Stimulated activated CD4-positive, alpha-beta T cell treated with anti-CD3 and anti-CD28 coated beads, Interleukin-2, amount 100 ng/mL, for 48 hours (primary cell): ENCODE measurements at regions not wholly inside any gene's neighbourhood (a gene's known extent, or its start where the extent isn't known, plus 50 kb on each side); places are given as distances from the start of the nearest gene placed in this dataset.

Source experiments
- DNase-seq, 2 donors: peaks; one replicate each; pipeline ENCODE4 v3.0.0-alpha.2; 2020

DNA sequence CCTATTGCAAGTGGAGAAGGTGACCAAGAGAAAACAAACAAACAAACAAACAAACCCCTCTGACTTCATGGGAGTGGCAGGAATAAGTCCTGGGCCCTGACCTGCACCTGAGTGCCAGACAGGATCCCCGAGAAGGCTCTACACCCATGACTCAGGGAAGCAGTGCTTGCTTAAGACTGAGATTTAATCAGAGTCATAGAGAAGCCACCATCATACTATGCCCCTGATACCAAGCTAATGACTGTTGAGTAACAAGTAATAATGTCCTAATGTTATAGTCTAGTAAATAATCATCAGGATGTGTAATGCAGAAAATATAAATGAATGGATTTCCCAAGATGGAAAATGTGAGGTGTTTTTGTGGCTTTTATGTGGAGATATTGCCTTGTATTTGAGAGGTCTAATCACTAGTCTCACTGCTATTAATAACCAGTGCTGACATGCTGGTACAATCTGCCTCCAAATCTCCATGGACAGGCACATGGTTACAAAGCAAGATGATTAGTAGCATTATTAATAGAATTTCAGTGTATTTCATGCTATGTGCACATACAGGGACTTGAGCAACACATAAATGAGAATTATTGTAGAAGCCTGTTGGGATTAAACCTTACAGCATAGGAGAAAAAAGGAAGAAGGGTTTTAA is 1290.9 kb downstream of the MRPL39 start:
- DNase-seq = no peak

DNA sequence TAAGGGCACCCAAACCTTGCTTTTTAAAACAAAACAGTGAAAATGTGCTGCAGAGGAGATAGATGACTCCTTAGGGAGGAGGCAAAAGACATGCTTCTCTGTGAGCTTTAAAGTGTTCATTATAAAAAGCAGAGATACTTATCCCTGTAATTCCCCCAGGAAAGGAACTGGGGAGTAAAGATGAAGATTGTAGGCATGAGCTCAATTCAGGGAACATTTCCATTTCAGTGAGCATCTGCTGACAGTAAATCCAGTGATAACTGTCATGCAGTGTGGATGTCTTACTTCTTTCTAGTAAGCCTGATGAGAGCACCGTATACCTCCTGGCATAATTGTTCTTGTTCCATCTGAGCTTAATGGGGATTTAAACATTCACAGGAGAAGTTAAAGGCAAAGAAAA is 1296.5 kb downstream of the MRPL39 start:
- DNase-seq = no peak

DNA sequence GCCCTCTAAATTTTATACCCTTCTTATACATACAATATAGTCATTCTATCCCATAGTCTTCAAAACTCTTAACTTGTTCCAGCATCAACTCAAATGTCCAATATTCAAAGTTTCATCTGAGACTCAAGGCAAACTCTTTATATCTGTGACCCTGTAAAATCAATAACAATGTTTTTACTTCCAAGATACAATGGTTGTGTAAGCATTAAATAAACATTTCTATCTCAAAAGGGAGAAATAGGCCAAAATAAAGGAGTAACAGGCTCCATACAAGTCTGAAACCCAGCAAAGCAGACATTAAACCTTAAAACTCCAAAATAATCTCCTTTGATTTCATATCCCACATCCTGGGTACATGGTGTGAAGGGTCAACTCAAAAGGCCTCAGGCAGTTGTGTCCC is 1299.1 kb downstream of the MRPL39 start:
- DNase-seq = no peak

DNA sequence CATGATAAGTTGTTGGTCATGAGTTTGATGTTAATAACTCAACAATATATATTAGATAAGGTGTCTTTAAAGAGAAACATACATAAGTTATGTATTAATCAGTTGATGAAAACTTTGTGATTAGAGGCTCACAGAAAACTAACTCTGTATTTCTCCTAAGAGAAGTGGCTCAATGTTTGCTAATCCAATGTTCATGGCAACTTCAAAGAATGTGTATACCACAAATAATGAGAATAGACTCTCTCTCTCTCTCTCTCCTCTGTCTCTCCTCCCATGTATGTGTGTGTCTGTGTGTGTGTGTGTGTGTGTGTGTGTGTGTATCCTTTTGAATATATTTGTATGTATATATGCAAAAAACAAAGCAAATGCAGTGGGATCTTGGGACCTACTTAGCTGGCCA is 1304.9 kb downstream of the MRPL39 start:
- no peak for DNase-seq

DNA sequence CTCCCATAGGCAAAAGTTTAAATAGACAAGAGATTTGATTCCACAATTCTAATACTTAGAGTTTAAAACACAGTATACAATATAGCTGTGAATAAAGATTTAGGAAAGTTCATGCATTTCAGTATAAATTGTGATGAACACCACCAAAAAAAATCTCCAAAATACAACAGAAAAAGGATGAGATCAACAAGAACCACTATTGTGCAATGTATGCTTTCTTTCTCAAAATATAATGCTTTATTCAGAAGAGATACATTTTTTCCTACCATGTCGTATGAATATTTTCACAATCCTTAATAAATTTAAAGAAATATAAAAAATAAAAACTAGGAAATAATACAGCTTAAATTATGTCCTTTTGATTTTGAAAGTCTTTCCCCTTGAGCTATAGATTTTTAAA is 1309.2 kb downstream of the MRPL39 start:
- DNase-seq = no peak

DNA sequence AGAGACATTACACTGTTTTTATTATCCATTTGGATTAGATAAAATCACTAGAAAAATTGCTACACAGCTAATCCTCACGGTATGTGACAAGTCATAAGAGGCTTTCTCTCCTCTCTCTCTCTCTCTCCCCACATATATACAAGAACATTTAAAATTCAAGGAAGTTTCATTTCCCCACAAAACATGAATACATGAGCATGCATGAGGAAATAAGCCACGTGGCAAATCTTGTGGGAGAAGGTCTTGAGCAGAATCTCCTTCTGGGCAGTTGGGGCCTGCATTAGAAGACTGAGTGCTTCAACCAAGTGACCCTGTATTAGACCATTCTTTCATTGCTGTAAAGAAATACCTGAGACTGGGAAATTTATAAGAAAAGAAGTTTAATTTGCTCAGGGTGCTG is 1313.1 kb downstream of the MRPL39 start:
- no peak for DNase-seq

DNA sequence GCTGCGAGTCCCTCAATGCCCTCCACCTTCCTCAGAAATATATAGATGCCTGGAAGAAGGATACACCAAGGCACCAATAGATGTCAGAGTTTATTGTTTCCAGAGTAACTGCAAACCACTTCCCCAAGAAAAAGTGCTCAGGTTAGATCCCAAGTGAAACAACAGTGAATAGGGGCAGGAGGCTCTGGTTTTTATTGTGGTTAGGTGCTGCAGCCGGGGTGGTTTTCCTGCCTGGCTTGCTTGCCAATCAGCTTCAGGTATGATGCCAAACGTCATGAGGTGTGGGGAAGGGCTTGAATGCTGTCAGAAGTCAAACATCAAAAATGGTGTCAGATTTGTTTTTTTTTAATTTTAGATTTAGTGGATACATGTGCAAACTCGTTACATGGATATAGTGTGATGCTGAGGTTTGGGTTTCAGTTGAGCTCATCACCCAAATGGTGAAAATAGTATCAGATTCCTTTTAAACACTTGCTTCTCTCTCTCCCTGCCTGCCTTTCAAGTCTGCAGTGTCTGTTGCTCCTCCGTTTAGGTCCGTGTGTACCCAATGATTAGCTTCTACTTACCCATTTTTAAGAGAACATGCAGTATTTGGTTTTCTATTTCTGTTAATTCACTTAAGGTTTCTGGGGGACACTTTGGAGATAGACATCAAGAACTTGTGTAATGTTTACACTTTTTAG is 1317.0 kb downstream of the MRPL39 start:
- no peak for DNase-seq

DNA sequence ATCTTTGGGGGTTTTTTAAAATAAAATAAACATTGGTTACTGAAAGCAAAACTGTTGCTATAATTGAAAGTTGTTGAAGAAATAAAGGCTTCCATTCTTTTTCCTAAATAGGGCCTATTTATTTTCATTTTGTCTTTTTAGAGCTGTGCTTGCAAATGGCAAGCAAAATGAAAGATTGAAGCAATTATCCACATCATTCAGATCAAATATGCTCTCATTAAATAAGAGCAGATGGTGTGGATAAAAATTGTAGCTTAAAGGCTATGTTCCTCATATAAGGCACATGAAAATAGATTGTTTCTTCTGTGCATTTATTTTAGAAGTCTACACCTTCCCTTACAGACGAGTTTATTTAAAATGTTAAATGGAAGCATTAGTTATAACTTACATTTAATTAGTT is 1317.7 kb downstream of the MRPL39 start:
- no peak for DNase-seq

DNA sequence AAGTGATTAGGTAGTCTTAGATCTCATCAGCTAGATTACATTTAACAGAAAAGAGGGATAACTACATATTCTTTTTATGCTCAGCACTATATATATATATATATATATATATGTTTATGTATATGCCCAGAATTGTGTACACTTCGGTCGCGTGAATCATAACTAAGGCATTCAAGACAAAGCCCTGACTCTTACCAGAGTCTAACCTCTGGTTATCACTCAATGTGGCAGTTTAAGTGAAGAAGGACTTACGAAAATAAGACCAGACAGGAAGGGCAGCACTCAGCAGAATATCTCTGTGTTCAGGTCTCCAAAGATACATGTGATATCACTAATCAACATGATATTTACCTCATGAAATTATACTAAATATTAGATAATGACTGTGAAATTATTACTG is 1326.7 kb downstream of the MRPL39 start:
- DNase-seq = no peak

DNA sequence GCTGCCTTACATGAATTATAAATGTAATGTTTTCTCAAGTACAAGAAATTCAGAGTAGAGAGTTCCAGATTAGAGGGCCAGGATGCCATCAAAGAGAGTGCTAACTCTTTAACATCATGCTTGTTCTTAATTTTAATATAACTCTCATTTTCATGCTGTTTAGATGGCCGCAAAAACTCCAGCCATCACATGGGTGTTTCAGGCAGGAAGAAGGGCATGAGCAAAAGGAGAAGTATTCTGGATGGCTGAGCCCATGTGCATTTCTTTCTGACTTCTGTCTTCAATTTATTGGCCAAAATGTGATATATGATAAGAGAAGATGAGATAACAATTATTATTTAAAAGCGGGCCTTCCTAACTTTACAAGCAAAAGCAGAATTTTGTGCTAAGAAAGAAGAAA is 1328.6 kb downstream of the MRPL39 start:
- no peak for DNase-seq

DNA sequence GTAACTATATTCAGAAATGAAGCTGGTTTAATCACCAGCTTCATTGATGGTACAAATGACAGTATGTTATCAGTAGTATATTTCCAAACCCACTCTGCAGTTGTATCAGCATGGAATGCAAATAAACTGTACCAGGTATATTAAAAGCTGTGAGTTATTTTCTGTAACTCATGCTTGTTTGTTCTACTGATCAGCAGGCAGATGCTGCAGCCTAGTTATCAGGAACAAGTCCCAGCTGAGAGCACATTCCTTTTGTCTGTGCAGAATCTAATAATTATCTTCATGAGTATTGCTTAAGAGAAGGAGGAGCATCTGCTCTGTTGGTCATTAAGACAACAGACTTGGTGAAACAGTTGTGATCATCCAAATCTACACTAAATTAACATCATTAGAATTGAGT is 1331.1 kb downstream of the MRPL39 start:
- DNase-seq = no peak

DNA sequence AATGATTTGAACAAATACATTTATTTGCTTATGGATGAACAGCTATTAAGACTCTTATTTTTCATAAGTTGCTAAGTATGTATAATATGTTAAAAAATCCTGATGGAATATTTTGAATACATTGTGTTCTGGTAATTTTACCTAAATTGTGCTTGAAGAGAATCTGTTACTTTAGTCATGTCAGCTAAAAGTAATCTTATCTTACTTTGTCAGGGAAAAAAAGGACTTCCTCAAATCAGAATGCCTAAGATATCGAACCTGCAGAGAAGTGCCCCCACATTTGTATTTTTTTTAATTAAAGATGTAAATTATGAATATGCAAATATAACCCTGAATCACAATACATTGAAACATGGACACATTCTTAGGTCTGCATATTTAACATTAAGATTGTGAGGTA is 1331.7 kb downstream of the MRPL39 start:
- no peak for DNase-seq

DNA sequence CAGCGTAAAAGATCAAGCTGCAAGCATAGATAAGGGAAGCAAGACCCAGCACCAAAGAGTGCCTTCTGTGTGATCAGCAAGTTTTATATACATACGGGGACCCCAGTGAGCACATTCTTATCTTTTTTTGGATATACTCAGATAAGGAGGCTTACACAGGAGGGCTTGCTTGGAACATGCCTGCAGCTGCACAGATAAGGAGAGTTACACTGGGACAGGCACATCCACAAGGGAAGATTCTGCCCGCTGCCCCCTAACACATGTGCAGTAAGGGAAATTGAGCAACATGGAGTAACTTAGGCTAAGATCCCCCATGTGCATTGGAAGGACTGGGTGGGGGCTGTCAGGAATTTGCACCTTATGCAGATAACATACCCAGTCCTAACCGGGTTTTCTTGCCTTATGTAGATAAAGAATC is 1334.8 kb downstream of the MRPL39 start:
- no peak for DNase-seq

DNA sequence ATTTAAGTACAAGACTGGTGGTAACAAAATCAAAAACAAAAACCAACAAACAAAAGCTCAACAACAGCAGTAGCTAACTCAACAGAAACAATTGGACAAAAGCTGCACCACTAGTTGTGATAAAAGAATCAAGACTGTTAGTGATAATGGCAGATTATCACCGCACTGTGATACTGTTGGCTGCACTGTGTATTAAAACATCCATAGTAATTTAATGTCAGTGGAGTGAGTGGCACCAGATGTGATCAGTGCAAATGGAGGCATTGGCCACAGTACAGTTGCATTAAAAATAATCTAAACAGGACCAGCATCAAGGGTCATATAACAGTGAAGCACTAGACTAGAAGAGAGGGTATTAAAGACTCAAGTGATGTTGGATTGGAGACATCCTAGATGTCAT is 1341.3 kb downstream of the MRPL39 start:
- no peak for DNase-seq

DNA sequence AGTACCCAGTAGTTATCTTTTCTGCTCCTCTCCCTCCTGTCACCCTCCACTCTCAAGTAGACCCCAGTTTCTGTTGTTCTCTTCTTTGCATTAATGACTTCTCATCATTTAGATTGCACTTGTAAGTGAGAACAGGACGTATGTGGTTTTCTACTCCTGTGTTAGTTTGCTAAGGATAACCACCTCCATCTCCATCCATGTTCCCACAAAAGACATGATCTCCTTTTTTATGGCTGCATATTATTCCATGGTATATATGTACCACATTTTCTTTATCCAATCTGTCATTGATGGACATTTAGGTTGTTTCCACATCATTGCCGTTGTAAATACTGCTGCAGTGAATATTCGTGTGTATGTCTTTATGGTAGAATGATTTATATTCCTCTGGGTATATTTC is 1346.5 kb downstream of the MRPL39 start:
- no peak for DNase-seq

DNA sequence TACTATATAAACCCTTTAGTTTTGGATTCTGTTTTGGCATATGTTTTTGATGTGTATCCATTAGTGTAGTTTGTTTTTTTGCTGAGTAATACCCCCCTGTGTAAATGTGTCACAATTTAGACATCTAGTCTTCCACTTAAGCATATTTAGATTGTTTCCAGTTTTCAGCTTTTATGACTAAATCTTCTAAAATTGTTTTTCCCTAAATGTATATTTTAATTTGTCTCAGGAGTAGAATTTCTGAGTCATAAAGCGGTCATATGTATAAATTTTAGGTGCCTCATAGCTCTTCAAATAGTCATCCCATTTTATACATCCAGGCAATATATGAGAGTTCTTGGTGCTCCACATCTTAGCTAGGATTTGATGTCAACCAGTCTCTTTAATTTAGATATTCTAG is 1348.0 kb downstream of the MRPL39 start:
- DNase-seq = no peak

DNA sequence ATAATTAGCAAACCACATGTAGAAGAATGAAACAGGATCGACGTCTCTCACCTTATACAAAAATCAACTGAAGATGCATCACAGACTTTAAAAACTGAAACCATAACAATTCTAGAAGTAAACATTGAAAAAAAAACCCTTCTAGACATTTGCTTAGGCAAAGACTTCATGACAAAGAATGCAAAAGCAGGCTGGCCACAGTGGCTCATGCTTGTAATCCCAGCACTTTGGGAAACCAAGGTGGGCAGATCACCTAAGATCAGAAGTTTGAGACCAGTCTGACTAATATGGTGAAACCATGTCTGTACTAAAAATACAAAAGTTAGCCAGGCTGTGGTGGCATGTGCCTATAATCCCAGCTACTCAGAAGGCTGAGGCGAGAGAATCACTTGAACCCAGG is 1351.7 kb downstream of the MRPL39 start:
- DNase-seq = no peak

DNA sequence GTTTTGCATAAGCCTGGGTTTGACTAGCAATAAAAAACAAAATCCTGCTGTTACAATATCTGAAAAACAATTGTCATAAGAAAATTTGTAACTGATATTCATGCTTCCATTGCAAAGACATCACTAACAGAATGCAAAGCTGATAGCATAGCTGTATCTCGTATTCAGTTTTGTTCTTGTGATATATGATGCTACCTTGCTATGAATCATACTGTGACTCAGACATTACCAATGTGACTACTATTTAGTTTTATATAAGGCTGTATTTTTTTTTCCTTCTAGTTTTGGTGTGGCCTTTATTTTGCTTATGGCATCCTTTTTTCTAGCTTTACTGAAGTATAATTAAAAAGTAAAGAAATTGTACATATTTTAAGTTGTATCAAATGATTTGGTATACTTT is 1381.8 kb downstream of the MRPL39 start:
- DNase-seq = no peak

DNA sequence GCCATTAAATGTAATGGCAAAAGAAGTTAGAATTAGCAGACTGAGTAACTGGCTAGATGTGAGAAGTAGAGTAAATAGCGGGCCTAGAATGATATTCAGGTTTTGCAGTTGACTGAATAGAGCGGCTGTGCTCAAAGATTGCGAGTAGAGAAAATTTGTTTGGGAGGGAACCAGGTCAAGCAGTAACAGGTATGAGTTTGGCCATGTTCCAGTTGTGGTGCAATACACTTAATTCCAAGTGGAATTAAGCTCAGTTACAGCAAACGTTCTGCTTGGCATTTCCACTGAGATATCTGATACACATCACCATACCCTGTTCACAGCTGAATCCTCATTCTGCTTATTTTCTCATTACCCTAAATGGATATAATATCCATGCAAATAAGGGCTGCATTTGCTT is 1382.9 kb downstream of the MRPL39 start:
- no peak for DNase-seq

DNA sequence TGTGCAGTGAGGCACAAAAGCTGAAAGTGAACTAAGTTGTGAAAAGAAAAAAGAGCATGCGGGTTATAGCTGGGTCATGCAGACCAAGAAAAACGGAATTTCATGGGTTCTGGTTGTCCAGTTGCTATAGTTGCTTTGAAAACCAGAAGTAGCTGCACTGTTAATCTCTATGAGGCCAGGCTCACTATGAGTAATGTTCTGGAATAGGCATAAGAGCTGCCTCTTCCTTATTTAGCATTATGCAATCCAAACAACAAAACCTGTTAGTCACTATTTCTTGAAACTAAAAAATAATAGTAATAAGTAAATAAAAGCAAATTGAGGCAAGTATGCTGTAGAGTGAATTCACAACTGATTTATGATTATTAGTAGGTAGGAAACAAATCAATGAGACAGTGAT is 1383.7 kb downstream of the MRPL39 start:
- DNase-seq = no peak

DNA sequence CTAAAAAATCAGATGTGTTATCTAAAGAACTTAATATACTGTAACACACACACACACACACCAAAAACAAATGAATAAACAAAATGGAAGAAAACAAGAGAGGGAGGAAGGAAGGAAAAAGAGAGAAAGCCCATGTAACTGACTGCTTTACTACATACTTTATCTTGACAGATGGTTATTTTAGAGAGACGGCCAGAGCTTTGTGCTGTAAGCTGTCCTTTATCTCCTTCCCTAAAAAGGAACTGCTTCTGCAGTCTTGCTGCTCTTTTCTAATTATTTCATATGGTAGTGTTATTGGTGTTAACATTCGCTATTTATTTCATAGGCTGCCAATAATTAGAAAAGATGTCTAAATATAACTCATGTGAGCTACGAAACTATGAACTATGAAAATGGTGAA is 1384.6 kb downstream of the MRPL39 start:
- DNase-seq = no peak

DNA sequence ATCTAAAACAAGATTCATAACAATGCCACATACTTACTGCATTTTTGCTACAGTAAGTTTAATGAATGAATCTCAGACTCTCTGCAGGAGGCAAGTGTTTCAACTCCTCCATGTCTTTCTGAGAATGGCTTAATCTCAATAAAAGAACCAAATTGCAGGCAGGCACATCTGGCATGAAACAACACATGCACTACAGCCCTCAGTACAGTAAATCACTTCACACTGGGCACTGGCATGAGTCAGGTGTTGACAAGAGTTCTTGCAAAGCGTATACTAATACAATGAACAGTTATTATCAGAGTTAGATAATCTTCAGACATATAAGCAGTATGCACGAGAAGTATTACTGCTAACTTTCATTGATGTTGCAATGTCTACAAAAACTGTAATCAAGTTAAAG is 1386.8 kb downstream of the MRPL39 start:
- DNase-seq = no peak

DNA sequence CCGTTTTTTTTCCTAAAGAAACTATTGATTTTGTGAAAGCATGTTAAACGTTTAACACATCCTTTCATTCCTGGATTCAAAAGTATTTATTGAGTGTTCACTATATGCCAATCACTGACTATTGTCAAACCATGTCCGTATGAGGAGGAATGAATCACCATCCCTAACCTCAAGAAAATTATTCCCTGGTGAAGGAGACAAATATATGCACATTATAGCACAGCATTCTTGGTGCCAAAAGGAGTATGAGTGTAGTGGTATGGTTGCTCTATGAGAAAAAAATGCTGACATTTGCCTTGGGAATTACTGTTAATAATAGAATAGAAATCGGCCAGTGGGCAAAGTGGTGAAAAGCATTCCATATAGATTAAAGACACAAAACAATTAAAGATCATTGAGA is 1390.1 kb downstream of the MRPL39 start:
- DNase-seq = no peak

DNA sequence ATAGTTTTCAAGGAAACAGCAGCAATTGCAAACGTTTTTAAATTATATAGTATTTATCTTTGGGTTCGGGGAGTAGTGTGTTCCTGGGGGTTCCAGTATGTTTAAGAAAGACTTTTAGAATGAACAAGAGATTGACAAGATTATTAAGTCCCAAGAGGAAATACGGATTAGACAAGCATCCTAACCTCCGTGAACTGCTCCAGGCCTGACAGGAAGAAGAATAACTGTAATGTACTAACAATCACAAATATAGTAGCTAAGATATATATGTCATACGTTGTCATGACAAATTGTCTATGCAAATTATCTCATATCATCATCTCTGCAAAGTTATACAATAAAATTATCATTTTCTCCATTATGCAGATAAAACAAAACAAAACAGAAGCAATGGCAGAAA is 1397.2 kb downstream of the MRPL39 start:
- no peak for DNase-seq

DNA sequence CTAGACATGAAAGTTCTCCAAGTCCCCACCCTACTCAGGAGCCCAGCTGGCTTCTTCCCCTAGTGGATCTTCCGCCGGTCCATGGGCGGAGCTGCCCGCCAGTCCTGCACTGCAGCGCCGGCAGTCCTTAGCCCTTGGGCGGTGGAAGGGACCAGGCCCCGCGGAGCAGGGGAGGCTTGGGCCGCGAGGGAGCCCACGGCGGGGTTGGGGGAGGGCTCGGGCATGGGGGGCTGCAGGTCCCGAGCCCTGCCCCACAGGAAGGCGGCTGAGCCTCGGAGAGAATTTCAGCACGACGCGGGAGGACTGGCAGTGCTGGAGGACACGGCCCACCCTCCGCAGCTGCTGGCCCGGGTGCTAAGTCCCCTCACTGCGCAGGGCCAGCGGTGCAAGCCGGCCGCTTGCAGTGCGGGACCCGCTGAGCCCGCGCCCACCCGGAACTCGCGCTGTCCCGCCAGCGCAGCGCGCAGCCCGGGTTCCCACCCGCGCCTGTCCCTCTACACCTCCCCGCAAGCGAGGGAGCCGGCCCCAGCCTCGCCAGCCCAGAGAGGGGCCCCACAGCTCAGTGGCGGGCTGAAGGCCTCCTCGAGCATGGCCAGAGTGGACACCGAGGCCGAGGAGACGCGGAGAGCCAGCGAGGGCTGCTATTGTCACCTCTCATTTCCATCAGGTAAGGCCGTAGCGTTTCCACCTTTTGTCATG is 1398.6 kb downstream of the MRPL39 start:
- DNase-seq = no peak
